Panc1 (cell line): ENCODE measurements at regions not wholly inside any gene's neighbourhood (a gene's known extent, or its start where the extent isn't known, plus 50 kb on each side); places are given as distances from the start of the nearest gene placed in this dataset.

Experiments used
- CTCF ChIP-seq: fragments of 450-650 bp; IDR thresholded peaks from 2 replicates; pipeline ENCODE4 v1.5.1; 2017; ENCODE audit warnings: mild to moderate bottlenecking
- POLR2AphosphoS5 ChIP-seq: IDR thresholded peaks from 2 replicates; pipeline ENCODE4 v1.6.1; 2012; ENCODE audit warnings: mild to moderate bottlenecking, low read depth, low read length, moderate library complexity
- REST ChIP-seq, 2 experiments: IDR thresholded peaks; 2 replicates each; pipeline ENCODE4 v1.6.1; 2011 to 2012; ENCODE audit warnings: low read depth in 2 of 2, control low read depth in 1 of 2, low read length in 1 of 2, mild to moderate bottlenecking in 1 of 2, moderate library complexity in 1 of 2; ENCODE audit not compliant: insufficient read depth in 1 of 2
- TCF7L2 ChIP-seq: IDR thresholded peaks from 2 replicates; pipeline ENCODE4 v1.6.1; 2011; ENCODE audit warnings: mild to moderate bottlenecking, low read depth, low read length, inconsistent platforms

- TF ChIP-seq CTCF (no peak), POLR2AphosphoS5 (no peak), TCF7L2 (no peak), REST (IDR thresholded peaks at IDR 0.05; ENCODE audit: insufficient read depth in 1 of 2, low read depth in 2 of 2, low read length in 1 of 2) (no peak)
Measured at GRCh38 chr2:155298001-155298400, 599.5 kb downstream of the KCNJ3 start.
